GM12878 (cell line): ENCODE measurements at regions not wholly inside any gene's neighbourhood (a gene's known extent, or its start where the extent isn't known, plus 50 kb on each side); places are given as distances from the start of the nearest gene placed in this dataset.

Experiments
- ATAC-seq: fragments of 200-7000 bp; cut with Tn5 transposase; 3 replicates; pipeline ENCODE4 v1.9.1; 2020; ENCODE audit warnings: mild to moderate bottlenecking, moderate library complexity
- BruUV-seq: library from RNA; stranded (reverse); fragments of 400-500 nt; replicated peaks from 2 replicates; lab custom pipeline; 2021; lab: Mats Ljungman, UMichigan
- CTCF ChIA-PET: fragments of 300-600 bp; sonication (Branson Sonifier 250); formaldehyde crosslinking; extraction: SDS; loops from one replicate; lab custom pipeline; 2021; ENCODE audit warnings: inconsistent platforms; lab: Yijun Ruan, JAX
- POLR2A ChIA-PET: fragments of 350-600 bp; formaldehyde crosslinking; extraction: SDS; loops from one replicate; lab custom pipeline; 2021; ENCODE audit warnings: inconsistent platforms; lab: Charles Lee
- RAD21 ChIA-PET: fragments of 300-600 bp; sonication (Branson Sonifier 250); formaldehyde crosslinking; loops from one replicate; lab custom pipeline; 2023; ENCODE audit warnings: antibody characterized with exemption; ENCODE audit not compliant: unreplicated experiment; lab: Charles Lee
- SMC1A ChIA-PET: fragments of 300-600 bp; sonication (Branson Sonifier 250); formaldehyde crosslinking; loops from one replicate; lab custom pipeline; 2023; ENCODE audit not compliant: unreplicated experiment, uncharacterized antibody; lab: Charles Lee
- DNase-seq: peaks from one replicate; pipeline ENCODE4 v3.0.0-alpha.2; 2011; ENCODE audit warnings: low read depth, low spot score
- FAIRE-seq: peaks from 3 replicates; lab custom pipeline; 2011; peaks lifted over from hg19 to GRCh38; lab: Jason Lieb, UNC
- H2AFZ ChIP-seq: 2 replicates; pipeline ENCODE4 v1.6.0; 2011; ENCODE audit warnings: low read depth, low read length, control low read depth; ENCODE audit not compliant: control insufficient read depth
- H3K27ac ChIP-seq: 2 replicates; pipeline ENCODE4 v1.5.1; 2011; ENCODE audit warnings: control low read depth; ENCODE audit not compliant: control insufficient read depth, insufficient read depth
- H3K27me3 ChIP-seq, 2 experiments: replicated peaks in 1 of 2; 2 replicates each; pipeline versions ENCODE4 v1.6.0 to v1.6.1; 2011; ENCODE audit warnings: low read length in 1 of 2; ENCODE audit not compliant: control insufficient read depth in 2 of 2, insufficient read depth in 2 of 2
- H3K36me3 ChIP-seq, 2 experiments: 2 replicates each; pipeline ENCODE4 v1.5.1; 2011; ENCODE audit warnings: low read length in 1 of 2; ENCODE audit not compliant: control insufficient read depth in 2 of 2, insufficient read depth in 2 of 2
- H3K4me1 ChIP-seq: 2 replicates; pipeline ENCODE4 v1.6.1; 2011; ENCODE audit warnings: mild to moderate bottlenecking, low read length, moderate library complexity, mixed read lengths; ENCODE audit not compliant: control insufficient read depth, insufficient read depth
- H3K4me2 ChIP-seq: 2 replicates; pipeline ENCODE4 v1.6.0; 2011; ENCODE audit warnings: control low read depth; ENCODE audit not compliant: control insufficient read depth, insufficient read depth
- H3K4me3 ChIP-seq: fragments of 200-600 bp; sonication (generic); 2 replicates; pipeline ENCODE4 v1.5.1; 2016
- H3K79me2 ChIP-seq: 2 replicates; pipeline ENCODE4 v1.6.0; 2011; ENCODE audit warnings: low read length; ENCODE audit not compliant: control insufficient read depth, insufficient read depth
- H3K9ac ChIP-seq: 2 replicates; pipeline ENCODE4 v1.8.0; 2011; ENCODE audit warnings: low read length, control low read depth, mixed read lengths; ENCODE audit not compliant: control insufficient read depth, insufficient read depth
- H3K9me3 ChIP-seq: replicated peaks from 3 replicates; pipeline ENCODE4 v1.5.1; 2011; ENCODE audit warnings: mild to moderate bottlenecking, low read length; ENCODE audit not compliant: control insufficient read depth, insufficient read depth
- H4K20me1 ChIP-seq: 2 replicates; pipeline ENCODE4 v1.6.0; 2011; ENCODE audit not compliant: control insufficient read depth, insufficient read depth
- ASH2L ChIP-seq: fragments of 300-600, 200-600 bp; sonication (generic); IDR thresholded peaks from 2 replicates; pipeline ENCODE4 v1.6.1; 2017; ENCODE audit warnings: low read depth, mild to moderate bottlenecking, borderline replicate concordance
- BCLAF1 ChIP-seq: fragments of 450-650 bp; IDR thresholded peaks from 2 replicates; pipeline ENCODE4 v1.6.1; 2017; ENCODE audit warnings: antibody characterized with exemption, mild to moderate bottlenecking, moderate library complexity
- BHLHE40 ChIP-seq, 2 experiments: fragments of 450-650 bp in 1 of 2; IDR thresholded peaks; 2 replicates each; pipeline ENCODE4 v1.6.1; 2011 to 2017; ENCODE audit warnings: low read depth in 2 of 2, borderline replicate concordance in 1 of 2, improper control_type of control experiment in 1 of 2, low read length in 1 of 2, mild to moderate bottlenecking in 1 of 2
- CEBPB ChIP-seq, 2 experiments: fragments of 150-350 bp in 1 of 2; IDR thresholded peaks; 2 replicates each; pipeline ENCODE4 v1.6.1; 2012 to 2014; ENCODE audit warnings: low read depth in 2 of 2, low read length in 2 of 2, borderline replicate concordance in 1 of 2, inconsistent platforms in 1 of 2
- E4F1 ChIP-seq: fragments of 450-650 bp; IDR thresholded peaks from 2 replicates; pipeline ENCODE4 v1.6.1; 2018; ENCODE audit warnings: borderline replicate concordance, mild to moderate bottlenecking; ENCODE audit not compliant: partially characterized antibody
- HDGF ChIP-seq: fragments of 450-650 bp; IDR thresholded peaks from 2 replicates; pipeline ENCODE4 v1.6.1; 2016; ENCODE audit warnings: antibody characterized with exemption
- IKZF1 ChIP-seq: fragments of 450-650 bp; conservative IDR thresholded peaks from 2 replicates; pipeline ENCODE4 v1.6.1; 2017; ENCODE audit warnings: antibody characterized with exemption, mild to moderate bottlenecking
- MYC ChIP-seq: IDR thresholded peaks from 2 replicates; pipeline ENCODE4 v1.6.1; 2011; ENCODE audit warnings: mild to moderate bottlenecking, low read length, moderate library complexity, inconsistent platforms; ENCODE audit not compliant: insufficient read depth, insufficient replicate concordance, insufficient read length, severe bottlenecking
- NFIC ChIP-seq: IDR thresholded peaks from 2 replicates; pipeline ENCODE4 v1.6.1; 2012; ENCODE audit warnings: low read depth, mild to moderate bottlenecking, inconsistent platforms, low read length, moderate library complexity
- SREBF1 ChIP-seq: IDR thresholded peaks from 2 replicates; pipeline ENCODE4 v1.6.1; 2012; ENCODE audit warnings: mild to moderate bottlenecking, low read length
- SUPT20H ChIP-seq: IDR thresholded peaks from 2 replicates; pipeline ENCODE4 v1.6.1; 2011; ENCODE audit warnings: low read depth, mild to moderate bottlenecking, low read length, moderate library complexity, borderline replicate concordance; ENCODE audit not compliant: control insufficient read depth
- YY1 ChIP-seq: IDR thresholded peaks from 2 replicates; pipeline ENCODE4 v1.6.1; 2011; ENCODE audit warnings: low read depth, mild to moderate bottlenecking, low read length
- ZBTB33 ChIP-seq: fragments of 450-650 bp; IDR thresholded peaks from 2 replicates; pipeline ENCODE4 v1.6.1; 2017; ENCODE audit warnings: mild to moderate bottlenecking
- ZNF274 ChIP-seq: IDR thresholded peaks from one replicate; pipeline ENCODE4 v1.8.0; 2011; ENCODE audit not compliant: insufficient read length, insufficient read depth
- ZNF622 ChIP-seq: fragments of 450-650 bp; IDR thresholded peaks from 2 replicates; pipeline ENCODE4 v1.6.1; 2017; ENCODE audit warnings: mild to moderate bottlenecking, inconsistent platforms
- WGBS: methylation state at CpG from one replicate; pipeline ENCODE4 v1.1.6; 2016; ENCODE audit warnings: low lambda C conversion rate; ENCODE audit not compliant: insufficient replicate concordance, insufficient coverage; ENCODE audit errors: missing lambda C conversion rate; 5-methylcytosine and 5-hydroxymethylcytosine counted together
- in situ Hi-C: fragments of 300-500 bp; cut with MboI; formaldehyde crosslinking; loops from 9 replicates; pipeline ENCODE4 v1.14.3; 2018; ENCODE audit warnings: mixed read lengths
- intact Hi-C: fragments of 100-400 bp; cut with micrococcal nuclease; formaldehyde crosslinking; loops from one replicate; pipeline ENCODE4 v1.14.2; 2022; ENCODE audit not compliant: unreplicated experiment
- TF ChIP-seq, protein P1 (sequence below), 3 experiments: IDR thresholded peaks in 2 of 3; conservative IDR thresholded peaks in 1 of 3; 2 replicates each; pipeline ENCODE4 v1.5.1; 2011; ENCODE audit warnings: low read depth in 3 of 3, low read length in 3 of 3, mild to moderate bottlenecking in 3 of 3, control low read depth in 2 of 3, moderate library complexity in 2 of 3, inconsistent platforms in 1 of 3, mixed read lengths in 1 of 3; ENCODE audit not compliant: control insufficient read depth in 2 of 3, insufficient read depth in 1 of 3; ENCODE audit errors: extremely low read depth in 1 of 3

GRCh38 chr1:228989176-228989575 is 253.9 kb downstream of the RHOU start:
- POLR2A ChIA-PET, result no interaction called here
- CTCF ChIA-PET, result no interaction called here
- H3K27ac ChIP-seq, result no peak overlapping the region
- H4K20me1 ChIP-seq, result no peaks in the 10 kb centered on the region
- in situ Hi-C loops (no loop called here), intact Hi-C loops (no loop called here)
- no peaks in the 10 kb centered on the region for H3K9me3 ChIP-seq
- DNase-seq, result no peak
- no peaks in the 10 kb centered on the region for H3K79me2 ChIP-seq
- SMC1A ChIA-PET, result no interaction called here
- H3K36me3 ChIP-seq, result no peaks in the 10 kb centered on the region
- RAD21 ChIA-PET, result no interaction called here
- H3K9ac ChIP-seq, result no peak overlapping the region
- no TSS peak for BruUV-seq
- H3K4me2 ChIP-seq, result no peak overlapping the region
- no peak overlapping the region for H3K4me3 ChIP-seq
- peaks cover 4 to 9% of the 10 kb centered on the region in 2 experiments for H3K27me3 ChIP-seq
- ATAC-seq, result no peak
- no peak overlapping the region for H2AFZ ChIP-seq
- 20% methylated on average over 9 of the region's 9 CpGs for WGBS
- FAIRE-seq, result no peak
- no peaks in the 10 kb centered on the region for H3K4me1 ChIP-seq
- TF ChIP-seq NFIC (no peak), YY1 (no peak), ZNF622 (no peak), SREBF1 (no peak), HDGF (no peak), ZNF274 (no peak), SUPT20H (no peak), E4F1 (no peak), ASH2L (no peak), IKZF1 (no peak), ZBTB33 (no peak), BCLAF1 (no peak), CEBPB (IDR thresholded peaks at IDR 0.05; ENCODE audit: borderline replicate concordance in 1 of 2, low read depth in 2 of 2, low read length in 2 of 2) (no peak), BHLHE40 (IDR thresholded peaks at IDR 0.05; ENCODE audit: borderline replicate concordance in 1 of 2, low read depth in 2 of 2, low read length in 1 of 2) (no peak), MYC (no peak)
- TF ChIP-seq, protein P1, sequence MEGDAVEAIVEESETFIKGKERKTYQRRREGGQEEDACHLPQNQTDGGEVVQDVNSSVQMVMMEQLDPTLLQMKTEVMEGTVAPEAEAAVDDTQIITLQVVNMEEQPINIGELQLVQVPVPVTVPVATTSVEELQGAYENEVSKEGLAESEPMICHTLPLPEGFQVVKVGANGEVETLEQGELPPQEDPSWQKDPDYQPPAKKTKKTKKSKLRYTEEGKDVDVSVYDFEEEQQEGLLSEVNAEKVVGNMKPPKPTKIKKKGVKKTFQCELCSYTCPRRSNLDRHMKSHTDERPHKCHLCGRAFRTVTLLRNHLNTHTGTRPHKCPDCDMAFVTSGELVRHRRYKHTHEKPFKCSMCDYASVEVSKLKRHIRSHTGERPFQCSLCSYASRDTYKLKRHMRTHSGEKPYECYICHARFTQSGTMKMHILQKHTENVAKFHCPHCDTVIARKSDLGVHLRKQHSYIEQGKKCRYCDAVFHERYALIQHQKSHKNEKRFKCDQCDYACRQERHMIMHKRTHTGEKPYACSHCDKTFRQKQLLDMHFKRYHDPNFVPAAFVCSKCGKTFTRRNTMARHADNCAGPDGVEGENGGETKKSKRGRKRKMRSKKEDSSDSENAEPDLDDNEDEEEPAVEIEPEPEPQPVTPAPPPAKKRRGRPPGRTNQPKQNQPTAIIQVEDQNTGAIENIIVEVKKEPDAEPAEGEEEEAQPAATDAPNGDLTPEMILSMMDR (IDR thresholded peaks at IDR 0.05 in 2 of 3, conservative IDR thresholded peaks at IDR 0.05 in 1 of 3; ENCODE audit: control insufficient read depth in 2 of 3, extremely low read depth in 1 of 3, insufficient read depth in 1 of 3, low read depth in 3 of 3, low read length in 3 of 3), result no peak
